Adipocyte (in vitro differentiated cells): ENCODE measurements at regions not wholly inside any gene's neighbourhood (a gene's known extent, or its start where the extent isn't known, plus 50 kb on each side); places are given as distances from the start of the nearest gene placed in this dataset.
"Not testable (repeated sequence)": the region's sequence is repeated elsewhere in the genome, so short reads cannot be mapped to it uniquely, and the experiment has no call there.

ENCODE experiments used
- DNase-seq: peaks from one replicate; pipeline ENCODE4 v3.0.0-alpha.2; 2015; ENCODE audit warnings: low read depth
- H3K27me3 ChIP-seq: replicated peaks from 2 replicates; pipeline ENCODE4 v1.7.0; 2013; ENCODE audit warnings: mild to moderate bottlenecking, low read length, moderate library complexity; ENCODE audit not compliant: control insufficient read depth, insufficient read depth
- H3K36me3 ChIP-seq: 2 replicates; pipeline ENCODE4 v1.7.0; 2013; ENCODE audit warnings: low read length, mild to moderate bottlenecking, moderate library complexity; ENCODE audit not compliant: control insufficient read depth, insufficient read depth, severe bottlenecking
- H3K4me1 ChIP-seq: 2 replicates; pipeline ENCODE4 v1.7.0; 2013; ENCODE audit warnings: mild to moderate bottlenecking, low read length, moderate library complexity; ENCODE audit not compliant: control insufficient read depth, insufficient read depth
- H3K4me3 ChIP-seq: 2 replicates; pipeline ENCODE4 v1.7.0; 2013; ENCODE audit warnings: mild to moderate bottlenecking, low read length, moderate library complexity
- H3K9ac ChIP-seq: 2 replicates; pipeline ENCODE4 v1.7.0; 2013; ENCODE audit warnings: mild to moderate bottlenecking, low read length, moderate library complexity
- H3K9me3 ChIP-seq: 2 replicates; pipeline ENCODE4 v1.7.0; 2013; ENCODE audit warnings: mild to moderate bottlenecking, low read length, moderate library complexity; ENCODE audit not compliant: control insufficient read depth

DNA sequence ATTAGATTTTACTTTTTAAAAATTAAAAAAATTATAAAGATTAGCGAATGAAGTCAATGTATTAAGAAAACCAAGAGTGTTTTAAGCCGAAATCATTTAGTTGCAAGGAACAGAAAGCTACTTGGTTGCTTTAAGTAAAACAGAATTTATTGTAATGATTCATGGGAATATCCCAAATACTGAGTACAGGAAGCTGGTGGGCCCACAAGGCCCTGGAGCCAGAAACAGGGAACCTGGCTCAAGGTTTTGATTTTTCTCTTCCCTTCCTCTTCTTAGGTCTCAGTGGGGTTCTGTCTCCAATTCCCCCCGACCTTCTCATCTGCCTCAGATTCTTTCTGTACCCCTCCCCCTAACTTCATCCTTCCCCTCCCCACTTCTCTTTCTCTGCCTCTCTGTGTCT lies 229.0 kb downstream of the TLE3 start:
- Histone ChIP-seq H3K36me3 (no peaks in the 10 kb centered on the region), H3K27me3 (peaks cover 36% of the 10 kb centered on the region), H3K9me3 (peaks cover 22% of the 10 kb centered on the region), H3K4me3 (no peak overlapping the region), H3K4me1 (no peaks in the 10 kb centered on the region), H3K9ac (no peak overlapping the region)
- DNase-seq = no peak

- DNase-seq = no peak
- no peaks in the 10 kb centered on the region for H3K36me3 ChIP-seq
- H3K9me3 ChIP-seq = peaks cover 27% of the 10 kb centered on the region
These were observed 228.4 kb downstream of the TLE3 start for GRCh38 chr15:69869291-69869690.

GRCh38 chr15:69869881-69870505 lies 227.7 kb downstream of the TLE3 start:
- H3K36me3 ChIP-seq = no peaks in the 10 kb centered on the region
- H3K27me3 ChIP-seq = peaks cover 41% of the 10 kb centered on the region
- H3K4me1 ChIP-seq = no peaks in the 10 kb centered on the region
- H3K9me3 ChIP-seq = peaks cover 34% of the 10 kb centered on the region
- no peak for DNase-seq
- H3K4me3 ChIP-seq = no peak overlapping the region
- H3K9ac ChIP-seq = no peak overlapping the region

More at GRCh38 chr15:69869291-69869690, 228.4 kb downstream of the TLE3 start:
- Histone ChIP-seq H3K4me1 (no peaks in the 10 kb centered on the region), H3K27me3 (peaks cover 39% of the 10 kb centered on the region), H3K9ac (no peak overlapping the region), H3K4me3 (no peak overlapping the region)

DNA sequence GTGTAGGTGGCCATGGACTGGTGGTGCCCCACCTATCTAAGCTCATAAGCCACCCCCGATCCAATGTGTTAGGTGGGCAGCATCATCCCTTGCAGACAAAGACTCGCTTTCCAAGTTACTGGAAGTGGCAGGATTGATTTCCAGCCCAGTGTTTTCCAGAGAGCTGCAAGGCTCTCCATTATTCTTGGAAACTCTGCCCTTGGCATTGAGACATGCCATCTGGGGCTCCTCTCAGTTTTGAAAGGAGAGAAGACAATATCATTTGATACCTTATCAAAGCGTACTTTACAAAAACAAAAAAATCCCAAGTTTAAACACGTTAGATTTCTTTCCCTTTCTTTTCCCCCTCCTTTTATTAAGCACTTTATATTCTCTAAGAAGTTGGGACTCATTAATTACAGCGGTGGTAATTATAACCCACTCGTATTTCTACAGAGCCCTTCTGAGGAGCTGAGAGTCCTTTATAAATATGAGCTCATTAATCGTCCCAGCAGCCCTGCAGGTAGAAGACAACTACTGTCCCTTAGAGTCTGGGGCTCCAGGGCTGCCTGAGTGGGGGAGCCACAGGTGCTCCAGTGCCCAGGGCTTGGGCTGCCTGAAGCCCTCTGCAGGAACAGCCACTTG lies 226.1 kb downstream of the TLE3 start:
- Histone ChIP-seq H3K36me3 (no peaks in the 10 kb centered on the region), H3K9me3 (peaks cover 41% of the 10 kb centered on the region), H3K9ac (no peak overlapping the region), H3K4me1 (no peaks in the 10 kb centered on the region), H3K4me3 (no peak overlapping the region), H3K27me3 (peaks cover 54% of the 10 kb centered on the region)
- no peak for DNase-seq

DNA sequence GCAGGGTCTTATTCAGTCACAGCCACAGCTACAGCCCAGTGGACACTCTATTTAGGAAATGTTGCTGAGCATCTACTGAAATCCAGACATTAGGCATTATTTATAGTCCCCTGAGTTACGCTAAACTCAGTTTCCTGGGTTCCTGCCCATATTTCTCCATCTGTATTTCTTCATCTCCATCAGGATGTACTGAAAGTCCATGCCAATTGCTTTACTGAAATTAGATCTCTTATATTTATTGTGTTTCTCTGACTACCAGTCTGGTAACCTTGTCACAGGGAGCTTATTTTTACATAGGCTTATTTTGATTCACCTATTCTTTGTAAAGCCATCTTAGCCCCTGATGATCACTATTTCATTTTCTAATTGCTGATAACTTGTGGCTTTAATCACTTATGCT lies 223.9 kb downstream of the TLE3 start:
- Histone ChIP-seq H3K4me3 (no peak overlapping the region), H3K4me1 (no peaks in the 10 kb centered on the region), H3K27me3 (peaks cover 60% of the 10 kb centered on the region), H3K9ac (no peak overlapping the region), H3K36me3 (no peaks in the 10 kb centered on the region), H3K9me3 (peaks cover 38% of the 10 kb centered on the region)
- DNase-seq = no peak

GRCh38 chr15:69874321-69874720 lies 223.4 kb downstream of the TLE3 start:
- peaks cover 57% of the 10 kb centered on the region for H3K27me3 ChIP-seq
- H3K4me1 ChIP-seq = no peaks in the 10 kb centered on the region
- no peak overlapping the region for H3K9ac ChIP-seq
- H3K36me3 ChIP-seq = no peaks in the 10 kb centered on the region
- no peak for DNase-seq
- peaks cover 38% of the 10 kb centered on the region for H3K9me3 ChIP-seq
- H3K4me3 ChIP-seq = no peak overlapping the region

DNA sequence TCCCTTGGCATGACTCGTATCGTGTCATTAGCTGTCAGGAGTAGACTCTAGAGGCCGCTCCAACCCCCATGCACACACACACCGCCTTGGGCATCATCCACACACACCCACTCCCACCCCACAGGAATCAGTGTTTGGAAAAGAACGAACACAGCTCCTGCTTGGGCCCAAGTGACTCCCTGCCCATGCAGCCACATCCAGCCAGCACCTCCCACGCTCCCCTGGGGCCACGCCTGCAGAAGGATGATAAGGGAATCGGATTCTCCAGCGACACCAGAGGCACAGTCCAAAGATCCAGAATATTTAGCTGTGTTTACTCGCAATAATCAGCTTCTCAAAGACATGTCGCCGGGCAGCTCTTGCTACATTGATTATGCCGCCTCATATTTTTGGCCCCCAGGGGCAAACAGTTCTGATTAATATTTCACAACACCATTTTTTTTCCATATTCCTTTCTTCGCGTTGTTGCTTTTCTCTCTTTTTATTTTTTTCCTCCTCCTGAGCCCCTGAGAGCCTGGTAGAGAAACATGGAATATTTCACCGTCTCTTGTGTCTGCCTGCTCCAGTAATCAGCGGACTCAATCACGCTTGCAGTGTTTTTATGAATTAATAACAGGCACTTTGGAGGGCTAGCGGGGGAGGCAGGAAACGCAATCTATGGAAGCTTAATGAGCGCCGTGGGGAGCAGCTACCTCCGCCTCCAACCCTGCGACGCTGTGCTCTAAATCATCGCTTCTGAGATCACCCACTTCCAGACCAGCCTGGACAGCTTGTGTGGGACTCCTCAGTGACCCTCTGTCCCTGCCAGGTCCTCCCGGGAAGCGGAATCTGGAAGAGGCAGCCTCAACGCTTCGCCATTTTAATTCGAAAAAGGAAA lies 221.4 kb downstream of the TLE3 start:
- Histone ChIP-seq H3K4me1 (no peaks in the 10 kb centered on the region), H3K4me3 (no peak overlapping the region), H3K9ac (no peak overlapping the region)

DNA sequence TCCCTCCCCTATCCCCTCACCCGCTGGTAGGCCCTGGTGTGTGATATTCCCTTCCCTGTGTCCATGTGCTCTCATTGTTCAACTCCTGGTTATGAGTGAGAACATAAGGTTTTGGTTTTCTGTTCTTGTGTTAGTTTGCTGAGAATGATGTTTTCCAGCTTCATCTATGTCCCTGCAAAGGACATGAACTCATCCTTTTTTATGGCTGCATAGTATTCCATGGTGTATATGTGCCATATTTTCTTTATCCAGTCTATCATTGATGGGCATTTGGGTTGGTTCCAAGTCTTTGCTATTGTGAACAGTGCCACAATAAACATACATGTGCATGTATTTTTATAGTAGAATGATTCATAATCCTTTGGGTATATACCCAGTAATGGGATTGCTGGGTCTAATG lies 217.8 kb downstream of the TLE3 start:
- Histone ChIP-seq H3K9me3 (peaks cover 14% of the 10 kb centered on the region), H3K27me3 (peaks cover 51% of the 10 kb centered on the region)
- DNase-seq, H3K36me3 ChIP-seq, H3K4me3 ChIP-seq, H3K9ac ChIP-seq, H3K4me1 ChIP-seq: not testable (repeated sequence)

More for the DNA sequence above, 221.4 kb downstream of the TLE3 start:
- Histone ChIP-seq H3K27me3 (peaks cover 46% of the 10 kb centered on the region), H3K36me3 (no peaks in the 10 kb centered on the region), H3K9me3 (peaks cover 38% of the 10 kb centered on the region)
- DNase-seq = no peak

- Histone ChIP-seq H3K36me3 (no peaks in the 10 kb centered on the region), H3K9ac (no peak overlapping the region), H3K9me3 (peaks cover 7% of the 10 kb centered on the region), H3K27me3 (peaks cover 45% of the 10 kb centered on the region), H3K4me3 (no peak overlapping the region), H3K4me1 (no peaks in the 10 kb centered on the region)
- DNase-seq = no peak
These were observed 217.0 kb downstream of the TLE3 start for GRCh38 chr15:69880571-69881301.

DNA sequence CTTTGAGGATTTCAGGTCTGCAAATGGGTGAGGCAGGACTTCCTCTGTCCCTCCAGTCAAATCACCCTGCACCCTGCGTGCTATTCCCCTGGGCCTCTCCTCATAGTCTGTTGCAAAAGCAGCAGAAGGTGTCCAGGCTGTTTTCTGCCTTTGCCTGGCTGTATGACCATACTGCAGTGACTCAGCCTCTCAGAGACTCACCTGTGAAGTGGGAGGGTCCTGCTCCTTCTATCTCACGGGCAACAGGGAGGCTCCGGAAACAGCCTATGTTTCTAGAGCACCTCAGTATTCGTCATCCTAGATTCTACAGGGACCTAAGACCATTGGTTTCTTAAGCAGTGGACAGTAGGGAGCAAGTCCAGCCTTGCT lies 216.4 kb downstream of the TLE3 start:
- Histone ChIP-seq H3K4me1 (no peaks in the 10 kb centered on the region), H3K36me3 (no peaks in the 10 kb centered on the region), H3K9ac (no peak overlapping the region), H3K27me3 (peaks cover 48% of the 10 kb centered on the region), H3K9me3 (peaks cover 7% of the 10 kb centered on the region), H3K4me3 (no peak overlapping the region)
- no peak for DNase-seq

GRCh38 chr15:69881766-69882165 lies 216.0 kb downstream of the TLE3 start:
- no peak for DNase-seq
- Histone ChIP-seq H3K4me3 (no peak overlapping the region), H3K4me1 (no peaks in the 10 kb centered on the region), H3K27me3 (peaks cover 48% of the 10 kb centered on the region), H3K9ac (no peak overlapping the region), H3K36me3 (no peaks in the 10 kb centered on the region), H3K9me3 (peaks cover 7% of the 10 kb centered on the region)
